C4-2B (cell line): ENCODE measurements at regions not wholly inside any gene's neighbourhood (a gene's known extent, or its start where the extent isn't known, plus 50 kb on each side); places are given as distances from the start of the nearest gene placed in this dataset.

Experiments used
- ZFX ChIP-seq: fragments of 450-650 bp; IDR thresholded peaks from 2 replicates; pipeline ENCODE4 v1.6.1; 2017
- TF ChIP-seq, protein P1 (sequence below): fragments of 450-650 bp; conservative IDR thresholded peaks from 2 replicates; pipeline ENCODE4 v1.5.1; 2017; ENCODE audit warnings: mild to moderate bottlenecking

DNA sequence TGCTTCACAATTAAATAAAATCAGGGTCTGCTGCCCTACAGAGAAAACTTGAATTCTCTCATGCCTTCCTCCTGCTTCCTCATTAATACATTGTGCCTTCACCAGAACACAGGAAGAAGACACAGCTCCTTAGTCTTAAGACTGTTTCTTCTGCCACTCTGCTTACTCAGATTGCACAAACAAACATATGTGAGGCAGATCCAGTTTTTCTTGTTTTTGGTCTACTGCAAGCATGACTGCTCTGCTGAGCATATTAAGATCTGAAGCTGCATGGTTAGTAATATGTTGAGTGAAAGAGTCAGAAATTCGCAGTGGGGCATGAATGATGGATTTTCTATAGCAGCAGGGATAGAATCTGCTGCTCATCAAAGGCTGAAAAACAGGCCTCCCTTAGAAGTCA, 321.1 kb upstream of the STXBP6 start:
- TF ChIP-seq, protein P1, sequence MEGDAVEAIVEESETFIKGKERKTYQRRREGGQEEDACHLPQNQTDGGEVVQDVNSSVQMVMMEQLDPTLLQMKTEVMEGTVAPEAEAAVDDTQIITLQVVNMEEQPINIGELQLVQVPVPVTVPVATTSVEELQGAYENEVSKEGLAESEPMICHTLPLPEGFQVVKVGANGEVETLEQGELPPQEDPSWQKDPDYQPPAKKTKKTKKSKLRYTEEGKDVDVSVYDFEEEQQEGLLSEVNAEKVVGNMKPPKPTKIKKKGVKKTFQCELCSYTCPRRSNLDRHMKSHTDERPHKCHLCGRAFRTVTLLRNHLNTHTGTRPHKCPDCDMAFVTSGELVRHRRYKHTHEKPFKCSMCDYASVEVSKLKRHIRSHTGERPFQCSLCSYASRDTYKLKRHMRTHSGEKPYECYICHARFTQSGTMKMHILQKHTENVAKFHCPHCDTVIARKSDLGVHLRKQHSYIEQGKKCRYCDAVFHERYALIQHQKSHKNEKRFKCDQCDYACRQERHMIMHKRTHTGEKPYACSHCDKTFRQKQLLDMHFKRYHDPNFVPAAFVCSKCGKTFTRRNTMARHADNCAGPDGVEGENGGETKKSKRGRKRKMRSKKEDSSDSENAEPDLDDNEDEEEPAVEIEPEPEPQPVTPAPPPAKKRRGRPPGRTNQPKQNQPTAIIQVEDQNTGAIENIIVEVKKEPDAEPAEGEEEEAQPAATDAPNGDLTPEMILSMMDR: no peak
- no peak for TF ChIP-seq ZFX
